ENCODE measurements at regions not wholly inside any gene's neighbourhood (a gene's known extent, or its start where the extent isn't known, plus 50 kb on each side); places are given as distances from the start of the nearest gene placed in this dataset.

DNA sequence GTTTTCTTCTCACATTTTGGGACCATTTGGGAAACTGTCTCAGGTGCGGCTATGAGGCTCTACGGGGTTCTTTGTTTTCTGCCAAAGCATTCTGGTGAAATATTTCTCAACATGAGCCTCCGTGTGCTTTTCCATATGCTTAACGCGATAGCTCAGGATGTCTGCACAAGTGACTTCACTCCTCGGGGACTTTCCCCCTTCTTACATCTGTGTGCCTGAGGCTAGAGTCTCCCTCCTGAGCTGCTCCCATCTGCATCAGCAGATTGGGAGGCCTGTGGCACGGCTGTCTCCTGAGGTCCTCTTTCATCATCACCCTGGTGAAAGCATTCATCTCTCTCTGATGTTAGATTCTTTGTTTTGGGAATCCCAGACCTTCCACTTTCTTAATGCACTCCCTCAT lies 1190.9 kb downstream of the TYW1 start:
- Histone ChIP-seq H2BK5ac (ENCODE audit: low read depth, low read length) (no peak overlapping the region), H3K79me1 (ENCODE audit: low read depth, low read length) (no peaks in the 10 kb centered on the region), H3K23ac (ENCODE audit: insufficient read length) (no peak overlapping the region), H2BK12ac (ENCODE audit: low read depth, low read length) (no peak overlapping the region), H3K36me3 (ENCODE audit: control insufficient read depth in 2 of 4, insufficient read depth in 4 of 4, low read length in 3 of 4) (no peaks in the 10 kb centered on the region), H4K91ac (replicated peaks; ENCODE audit: insufficient read length, low read length) (no peak overlapping the region), H4K5ac (ENCODE audit: insufficient read length, low read depth, low read length) (no peak overlapping the region), H2BK20ac (ENCODE audit: low read length) (no peak overlapping the region), H2AFZ (ENCODE audit: low read length) (no peak overlapping the region), H3K4me3 (ENCODE audit: extremely low read depth in 1 of 4, insufficient read depth in 2 of 4, low read depth in 3 of 4, low read length in 4 of 4) (no peak overlapping the region), H3K79me2 (ENCODE audit: control insufficient read depth in 1 of 2, insufficient read depth in 2 of 2, low read length in 2 of 2) (no peaks in the 10 kb centered on the region), H3K27ac (ENCODE audit: low read depth, low read length) (no peak overlapping the region), H3K4me1 (replicated peaks in 1 of 4; ENCODE audit: control insufficient read depth in 3 of 4, insufficient read depth in 4 of 4, low read length in 3 of 4) (peaks cover 0 to 6% (median 0%) of the 10 kb centered on the region in 4 experiments; a peak in 1 of 7 replicates), H2BK15ac (ENCODE audit: low read length) (no peak overlapping the region), H2AK5ac (ENCODE audit: low read depth, low read length) (no peak overlapping the region), H3K14ac (ENCODE audit: insufficient read length) (no peak overlapping the region), H3K23me2 (ENCODE audit: low read depth, low read length) (no peaks in the 10 kb centered on the region), H3K9ac (replicated peaks in 1 of 4; ENCODE audit: extremely low read depth in 1 of 4, low read depth in 3 of 4, low read length in 3 of 4) (no peak overlapping the region), H4K8ac (ENCODE audit: extremely low read depth, insufficient read depth, low read length) (no peak overlapping the region), H3K9me3 (ENCODE audit: insufficient read depth in 2 of 2, low read depth in 1 of 2, low read length in 1 of 2) (no peaks in the 10 kb centered on the region), H3K4me2 (ENCODE audit: insufficient read depth in 1 of 2, low read depth in 2 of 2, low read length in 2 of 2) (no peak overlapping the region), H4K20me1 (replicated peaks in 1 of 2; ENCODE audit: control insufficient read depth in 1 of 2, insufficient read depth in 2 of 2, low read length in 2 of 2) (no peaks in the 10 kb centered on the region), H2BK120ac (replicated peaks; ENCODE audit: low read depth, low read length) (no peak overlapping the region), H3K56ac (replicated peaks; ENCODE audit: insufficient read length, low read depth, low read length) (no peak overlapping the region), H3K27me3 (replicated peaks in 1 of 4; ENCODE audit: control insufficient read depth in 3 of 4, extremely low read depth in 1 of 4, insufficient read depth in 3 of 4, low read length in 3 of 4) (no peaks in the 10 kb centered on the region), H3K4ac (replicated peaks; ENCODE audit: insufficient read length, low read depth, low read length) (no peak overlapping the region), H3K18ac (ENCODE audit: extremely low read depth, low read length) (no peak overlapping the region)
- ChIA-PET POLR2A (ENCODE audit: partially characterized antibody) (no interaction called here), CTCF (ENCODE audit: partially characterized antibody) (interaction anchor here (0.6 to 0.7 kb wide), 3 partner anchors 11 to 999 kb away, joined by 3 read pairs; no protein-coding TSS in a partner anchor)
- DNase-seq (ENCODE audit: low read depth in 1 of 2, low spot score in 2 of 2) (no peak), FAIRE-seq (no peak)
- WGBS, 2 experiments (ENCODE audit: extremely low coverage in 1 of 2, insufficient coverage in 1 of 2, insufficient read length in 1 of 2, insufficient replicate concordance in 2 of 2, low coverage in 1 of 2, low lambda C conversion rate in 2 of 2, missing lambda C conversion rate in 1 of 2) = 90% methylated on average over 7 of the region's 7 CpGs; no CpG with 5 or more reads in 1 of the 2 experiments
- no peak for TF ChIP-seq ASH2L (IDR thresholded peaks at IDR 0.05; ENCODE audit: low read length)
- no peak for TF ChIP-seq TAF1 (IDR thresholded peaks at IDR 0.05; ENCODE audit: low read depth, low read length)
- no peak for TF ChIP-seq TAF7 (optimal IDR thresholded peaks at IDR 0.05; ENCODE audit: borderline replicate concordance, low read depth, low read length)
- TF ChIP-seq NRF1 (IDR thresholded peaks at IDR 0.05; ENCODE audit: low read depth, low read length) = no peak
- TF ChIP-seq FOSL1 (IDR thresholded peaks at IDR 0.05; ENCODE audit: insufficient read depth, low read depth, low read length) = no peak
- no peak for TF ChIP-seq PHF8 (conservative IDR thresholded peaks at IDR 0.05; ENCODE audit: low read depth, low read length)

Data from H1 (cell line).